MM.1S (cell line): ENCODE measurements at regions not wholly inside any gene's neighbourhood (a gene's known extent, or its start where the extent isn't known, plus 50 kb on each side); places are given as distances from the start of the nearest gene placed in this dataset.

Experiments used
- EZH2 ChIP-seq: fragments of 300-600 bp; sonication (generic); optimal IDR thresholded peaks from 2 replicates; pipeline ENCODE3; 2017; ENCODE audit warnings: low read depth, mild to moderate bottlenecking, antibody characterized with exemption, low read length, mixed read lengths
- TF ChIP-seq, protein P1 (sequence below): fragments of 300-600 bp; sonication (generic); IDR thresholded peaks from 2 replicates; pipeline ENCODE4 v1.5.1; 2016; ENCODE audit warnings: antibody characterized with exemption, low read length, mixed read lengths

- TF ChIP-seq, protein P1, sequence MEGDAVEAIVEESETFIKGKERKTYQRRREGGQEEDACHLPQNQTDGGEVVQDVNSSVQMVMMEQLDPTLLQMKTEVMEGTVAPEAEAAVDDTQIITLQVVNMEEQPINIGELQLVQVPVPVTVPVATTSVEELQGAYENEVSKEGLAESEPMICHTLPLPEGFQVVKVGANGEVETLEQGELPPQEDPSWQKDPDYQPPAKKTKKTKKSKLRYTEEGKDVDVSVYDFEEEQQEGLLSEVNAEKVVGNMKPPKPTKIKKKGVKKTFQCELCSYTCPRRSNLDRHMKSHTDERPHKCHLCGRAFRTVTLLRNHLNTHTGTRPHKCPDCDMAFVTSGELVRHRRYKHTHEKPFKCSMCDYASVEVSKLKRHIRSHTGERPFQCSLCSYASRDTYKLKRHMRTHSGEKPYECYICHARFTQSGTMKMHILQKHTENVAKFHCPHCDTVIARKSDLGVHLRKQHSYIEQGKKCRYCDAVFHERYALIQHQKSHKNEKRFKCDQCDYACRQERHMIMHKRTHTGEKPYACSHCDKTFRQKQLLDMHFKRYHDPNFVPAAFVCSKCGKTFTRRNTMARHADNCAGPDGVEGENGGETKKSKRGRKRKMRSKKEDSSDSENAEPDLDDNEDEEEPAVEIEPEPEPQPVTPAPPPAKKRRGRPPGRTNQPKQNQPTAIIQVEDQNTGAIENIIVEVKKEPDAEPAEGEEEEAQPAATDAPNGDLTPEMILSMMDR: no peak
- TF ChIP-seq EZH2: no peak
These were observed 571.7 kb upstream of the LRFN5 start for GRCh38 chr14:41034969-41035368.
